ENCODE measurements at regions not wholly inside any gene's neighbourhood (a gene's known extent, or its start where the extent isn't known, plus 50 kb on each side); places are given as distances from the start of the nearest gene placed in this dataset.
"Not testable (repeated sequence)": the region's sequence is repeated elsewhere in the genome, so short reads cannot be mapped to it uniquely, and the experiment has no call there.

- Histone ChIP-seq H3K36me3 (ENCODE audit: insufficient read depth, low read length) (no peaks in the 10 kb centered on the region), H3K27me3 (ENCODE audit: insufficient read depth, low read length) (no peaks in the 10 kb centered on the region), H2AFZ (ENCODE audit: low read depth, low read length) (no peak overlapping the region), H3K4me1 (ENCODE audit: insufficient read depth, low read length) (no peaks in the 10 kb centered on the region), H3K9me3 (ENCODE audit: low read length) (no peaks in the 10 kb centered on the region), H3K4me3 (ENCODE audit: low read length) (no peak overlapping the region)
Observed at GRCh38 chr14:92223025-92223424, 99.9 kb upstream of the SLC24A4 start.

- H2AFZ ChIP-seq (ENCODE audit: low read depth, low read length), result no peak overlapping the region
- H3K27me3 ChIP-seq (ENCODE audit: insufficient read depth, low read length), result no peaks in the 10 kb centered on the region
- H3K4me3 ChIP-seq (ENCODE audit: low read length), result no peak overlapping the region
- no peaks in the 10 kb centered on the region for H3K4me1 ChIP-seq (ENCODE audit: insufficient read depth, low read length)
- no peaks in the 10 kb centered on the region for H3K36me3 ChIP-seq (ENCODE audit: insufficient read depth, low read length)
- H3K9me3 ChIP-seq (ENCODE audit: low read length), result no peaks in the 10 kb centered on the region
Observed at GRCh38 chr14:92224358-92224954, 98.5 kb upstream of the SLC24A4 start.

- H3K9me3 ChIP-seq (ENCODE audit: low read length), result no peaks in the 10 kb centered on the region
- H3K4me3 ChIP-seq (ENCODE audit: low read length), result no peak overlapping the region
- no peaks in the 10 kb centered on the region for H3K27me3 ChIP-seq (ENCODE audit: insufficient read depth, low read length)
- no peak overlapping the region for H2AFZ ChIP-seq (ENCODE audit: low read depth, low read length)
- H3K4me1 ChIP-seq (ENCODE audit: insufficient read depth, low read length), result no peaks in the 10 kb centered on the region
- H3K36me3 ChIP-seq (ENCODE audit: insufficient read depth, low read length), result no peaks in the 10 kb centered on the region
Observed at GRCh38 chr14:92225731-92226130, 97.2 kb upstream of the SLC24A4 start.

GRCh38 chr14:92226166-92226565 is 96.8 kb upstream of the SLC24A4 start:
- H3K9me3 ChIP-seq (ENCODE audit: low read length); H3K36me3 ChIP-seq (ENCODE audit: insufficient read depth, low read length); H3K4me1 ChIP-seq (ENCODE audit: insufficient read depth, low read length); H3K27me3 ChIP-seq (ENCODE audit: insufficient read depth, low read length); H2AFZ ChIP-seq (ENCODE audit: low read depth, low read length); H3K4me3 ChIP-seq (ENCODE audit: low read length): not testable (repeated sequence)

GRCh38 chr14:92236243-92236900 is 86.6 kb upstream of the SLC24A4 start:
- H3K36me3 ChIP-seq (ENCODE audit: insufficient read depth, low read length), result no peaks in the 10 kb centered on the region
- H3K9me3 ChIP-seq (ENCODE audit: low read length), result peaks cover 2% of the 10 kb centered on the region
- no peaks in the 10 kb centered on the region for H3K4me1 ChIP-seq (ENCODE audit: insufficient read depth, low read length)
- H3K27me3 ChIP-seq (ENCODE audit: insufficient read depth, low read length), result no peaks in the 10 kb centered on the region
- H2AFZ ChIP-seq (ENCODE audit: low read depth, low read length), result no peak overlapping the region
- H3K4me3 ChIP-seq (ENCODE audit: low read length), result no peak overlapping the region

- Histone ChIP-seq H3K36me3 (ENCODE audit: insufficient read depth, low read length) (no peaks in the 10 kb centered on the region), H3K9me3 (ENCODE audit: low read length) (peaks cover 2% of the 10 kb centered on the region), H3K27me3 (ENCODE audit: insufficient read depth, low read length) (no peaks in the 10 kb centered on the region), H3K4me3 (ENCODE audit: low read length) (no peak overlapping the region), H2AFZ (ENCODE audit: low read depth, low read length) (no peak overlapping the region), H3K4me1 (ENCODE audit: insufficient read depth, low read length) (no peaks in the 10 kb centered on the region)
Observed at GRCh38 chr14:92240658-92241057, 82.3 kb upstream of the SLC24A4 start.

GRCh38 chr14:92241966-92242595 is 80.9 kb upstream of the SLC24A4 start:
- Histone ChIP-seq H3K4me1 (ENCODE audit: insufficient read depth, low read length) (no peaks in the 10 kb centered on the region), H3K36me3 (ENCODE audit: insufficient read depth, low read length) (no peaks in the 10 kb centered on the region), H3K27me3 (ENCODE audit: insufficient read depth, low read length) (no peaks in the 10 kb centered on the region), H3K9me3 (ENCODE audit: low read length) (peaks cover 2% of the 10 kb centered on the region), H2AFZ (ENCODE audit: low read depth, low read length) (no peak overlapping the region), H3K4me3 (ENCODE audit: low read length) (no peak overlapping the region)

- no peak overlapping the region for H3K4me3 ChIP-seq (ENCODE audit: low read length)
- H3K9me3 ChIP-seq (ENCODE audit: low read length), result peaks cover 2% of the 10 kb centered on the region
Observed at GRCh38 chr14:92244805-92245204, 78.2 kb upstream of the SLC24A4 start.

GRCh38 chr14:92247341-92247740 is 75.6 kb upstream of the SLC24A4 start:
- Histone ChIP-seq H3K4me3 (ENCODE audit: low read length) (no peak overlapping the region), H3K4me1 (ENCODE audit: insufficient read depth, low read length) (peaks cover 6% of the 10 kb centered on the region), H3K36me3 (ENCODE audit: insufficient read depth, low read length) (no peaks in the 10 kb centered on the region), H3K27me3 (ENCODE audit: insufficient read depth, low read length) (peaks cover 4% of the 10 kb centered on the region), H2AFZ (ENCODE audit: low read depth, low read length) (no peak overlapping the region), H3K9me3 (ENCODE audit: low read length) (no peaks in the 10 kb centered on the region)

More at GRCh38 chr14:92244805-92245204, 78.2 kb upstream of the SLC24A4 start:
- Histone ChIP-seq H2AFZ (ENCODE audit: low read depth, low read length) (no peak overlapping the region), H3K27me3 (ENCODE audit: insufficient read depth, low read length) (no peaks in the 10 kb centered on the region), H3K4me1 (ENCODE audit: insufficient read depth, low read length) (no peaks in the 10 kb centered on the region), H3K36me3 (ENCODE audit: insufficient read depth, low read length) (no peaks in the 10 kb centered on the region)

GRCh38 chr14:92247947-92248346 is 75.0 kb upstream of the SLC24A4 start:
- Histone ChIP-seq H3K9me3 (ENCODE audit: low read length) (no peaks in the 10 kb centered on the region), H3K27me3 (ENCODE audit: insufficient read depth, low read length) (peaks cover 6% of the 10 kb centered on the region), H3K4me3 (ENCODE audit: low read length) (no peak overlapping the region), H2AFZ (ENCODE audit: low read depth, low read length) (no peak overlapping the region), H3K36me3 (ENCODE audit: insufficient read depth, low read length) (no peaks in the 10 kb centered on the region), H3K4me1 (ENCODE audit: insufficient read depth, low read length) (peaks cover 12% of the 10 kb centered on the region)

GRCh38 chr14:92248696-92249095 is 74.3 kb upstream of the SLC24A4 start:
- Histone ChIP-seq H3K4me3 (ENCODE audit: low read length) (no peak overlapping the region), H3K9me3 (ENCODE audit: low read length) (no peaks in the 10 kb centered on the region), H3K4me1 (ENCODE audit: insufficient read depth, low read length) (peaks cover 19% of the 10 kb centered on the region), H3K36me3 (ENCODE audit: insufficient read depth, low read length) (no peaks in the 10 kb centered on the region), H3K27me3 (ENCODE audit: insufficient read depth, low read length) (peaks cover 13% of the 10 kb centered on the region), H2AFZ (ENCODE audit: low read depth, low read length) (no peak overlapping the region)

GRCh38 chr14:92250366-92250765 is 72.6 kb upstream of the SLC24A4 start:
- H3K4me3 ChIP-seq (ENCODE audit: low read length); H3K36me3 ChIP-seq (ENCODE audit: insufficient read depth, low read length); H3K9me3 ChIP-seq (ENCODE audit: low read length); H2AFZ ChIP-seq (ENCODE audit: low read depth, low read length): not testable (repeated sequence)
- H3K4me1 ChIP-seq (ENCODE audit: insufficient read depth, low read length), result peaks cover 26% of the 10 kb centered on the region
- H3K27me3 ChIP-seq (ENCODE audit: insufficient read depth, low read length), result peaks cover 20% of the 10 kb centered on the region

- H3K4me3 ChIP-seq (ENCODE audit: low read length), result no peak overlapping the region
- H3K36me3 ChIP-seq (ENCODE audit: insufficient read depth, low read length), result no peaks in the 10 kb centered on the region
- H3K27me3 ChIP-seq (ENCODE audit: insufficient read depth, low read length), result peaks cover 28% of the 10 kb centered on the region
- H3K9me3 ChIP-seq (ENCODE audit: low read length), result no peaks in the 10 kb centered on the region
- H2AFZ ChIP-seq (ENCODE audit: low read depth, low read length), result no peak overlapping the region
- peaks cover 26% of the 10 kb centered on the region for H3K4me1 ChIP-seq (ENCODE audit: insufficient read depth, low read length)
Observed at GRCh38 chr14:92252323-92252722, 70.6 kb upstream of the SLC24A4 start.

Data from neuron (in vitro differentiated cells).